CD4-positive, alpha-beta T cell (primary cell): ENCODE measurements at regions not wholly inside any gene's neighbourhood (a gene's known extent, or its start where the extent isn't known, plus 50 kb on each side); places are given as distances from the start of the nearest gene placed in this dataset.
A peak's percentile ranks its signal among the peaks of the same experiment; 100 is the strongest.

Experiments
- ATAC-seq: fragments of 200-7000 bp; cut with Tn5 transposase; one replicate; pipeline ENCODE4 v1.10.0; 2022; ENCODE audit warnings: mild to moderate bottlenecking; ENCODE audit not compliant: poor library complexity
- CTCF ChIA-PET: fragments of 350-600 bp; sonication (Branson Sonifier 250); formaldehyde crosslinking; loops from one replicate; lab custom pipeline; 2021; ENCODE audit warnings: antibody characterized with exemption, inconsistent platforms; lab: Charles Lee
- POLR2A ChIA-PET: fragments of 350-600 bp; sonication (Branson Sonifier 250); formaldehyde crosslinking; loops from one replicate; lab custom pipeline; 2021; ENCODE audit warnings: antibody characterized with exemption, inconsistent platforms; lab: Charles Lee
- DNase-seq, 14 experiments: peaks; one replicate each; pipeline ENCODE4 v3.0.0-alpha.2; 2013 to 2020; ENCODE audit warnings: mixed read lengths in 2 of 14
- H3K27ac ChIP-seq, 2 donors: one replicate each; pipeline versions ENCODE4 v1.5.1 to v1.7.0; 2013; ENCODE audit warnings: low read length in 2 of 2, low read depth in 1 of 2, mild to moderate bottlenecking in 1 of 2
- H3K27me3 ChIP-seq, 2 experiments: 1 replicate in 1 of 2; 2 replicates in 1 of 2; pipeline versions ENCODE4 v1.6.1 to v1.7.0; 2013; ENCODE audit warnings: low read length in 2 of 2, control low read depth in 1 of 2, mild to moderate bottlenecking in 1 of 2, moderate library complexity in 1 of 2; ENCODE audit not compliant: insufficient read depth in 2 of 2, control insufficient read depth in 1 of 2
- H3K36me3 ChIP-seq: one replicate; pipeline ENCODE4 v1.6.1; 2013; ENCODE audit warnings: low read length, control low read depth; ENCODE audit not compliant: insufficient read depth
- H3K4me1 ChIP-seq: one replicate; pipeline ENCODE4 v1.6.1; 2013; ENCODE audit warnings: low read length, control low read depth; ENCODE audit not compliant: insufficient read depth
- H3K4me3 ChIP-seq: one replicate; pipeline ENCODE4 v1.5.1; 2013; ENCODE audit warnings: mild to moderate bottlenecking, low read length, moderate library complexity
- H3K9me3 ChIP-seq, 2 experiments: 1 replicate in 1 of 2; 2 replicates in 1 of 2; pipeline versions ENCODE4 v1.6.1 to v1.7.0; 2013; ENCODE audit warnings: low read length in 2 of 2, mild to moderate bottlenecking in 2 of 2, control low read depth in 1 of 2, moderate library complexity in 1 of 2; ENCODE audit not compliant: control insufficient read depth in 1 of 2, insufficient read depth in 1 of 2
- H3K27ac Mint-ChIP-seq: one replicate; pipeline ENCODE4 v1.8.0; 2020; ENCODE audit warnings: mixed read lengths
- H3K27me3 Mint-ChIP-seq: one replicate; pipeline ENCODE4 v1.8.0; 2021; ENCODE audit warnings: mixed read lengths
- H3K36me3 Mint-ChIP-seq: one replicate; pipeline ENCODE4 v1.8.0; 2021; ENCODE audit warnings: low read depth, mixed read lengths
- H3K4me1 Mint-ChIP-seq: one replicate; pipeline ENCODE4 v1.8.0; 2021; ENCODE audit warnings: low read depth, mixed read lengths
- H3K4me3 Mint-ChIP-seq: one replicate; pipeline ENCODE4 v1.8.0; 2020; ENCODE audit warnings: mild to moderate bottlenecking, mixed read lengths
- H3K9me3 Mint-ChIP-seq: one replicate; pipeline ENCODE4 v1.8.0; 2020; ENCODE audit warnings: mixed read lengths
- intact Hi-C, 2 experiments: fragments of 100-400 bp; cut with DNase I in 1 of 2; cut with micrococcal nuclease in 1 of 2; formaldehyde crosslinking; loops; one replicate each; pipeline versions ENCODE4 v1.15.1 to v1.9.0; 2023 to 2025; cut with DNase I, micrococcal nuclease
- TF ChIP-seq, protein P1 (sequence below): fragments of 200-600 bp; IDR thresholded peaks from one replicate; pipeline ENCODE4 v1.8.0; 2022; ENCODE audit warnings: antibody characterized with exemption, mild to moderate bottlenecking

DNA sequence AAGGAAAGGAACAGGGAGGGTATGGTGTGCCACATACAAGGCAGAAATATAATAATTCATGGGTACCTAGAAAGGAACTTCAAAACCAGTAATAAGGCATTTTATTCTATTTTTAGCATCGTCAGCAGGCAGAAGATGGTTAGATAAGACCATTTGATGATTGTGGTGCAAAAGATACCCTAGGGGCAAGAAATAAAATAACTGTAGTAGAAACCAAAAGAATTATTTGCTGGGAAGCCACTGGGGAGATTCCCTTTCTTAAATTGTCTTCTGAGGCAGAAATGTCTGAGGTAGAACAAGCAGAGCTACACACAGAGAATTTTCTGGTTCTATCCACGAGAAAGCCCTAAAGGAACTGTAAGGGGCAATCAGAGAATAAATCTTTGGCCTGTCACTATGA, 64.3 kb upstream of the PCGF5 start:
- Mint-ChIP-seq H3K4me1 (no peaks in the 10 kb centered on the region), H3K4me3 (no peak overlapping the region), H3K9me3 (no peaks in the 10 kb centered on the region), H3K27ac (no peak overlapping the region), H3K27me3 (no peaks in the 10 kb centered on the region), H3K36me3 (no peaks in the 10 kb centered on the region)
- Histone ChIP-seq H3K9me3 (no peaks in the 10 kb centered on the region), H3K4me1 (peaks cover 3% of the 10 kb centered on the region), H3K27me3 (no peaks in the 10 kb centered on the region), H3K36me3 (no peaks in the 10 kb centered on the region), H3K4me3 (no peak overlapping the region), H3K27ac (no peak overlapping the region)
- POLR2A ChIA-PET = no interaction called here
- no peak for DNase-seq
- no peak for ATAC-seq
- TF ChIP-seq, protein P1, sequence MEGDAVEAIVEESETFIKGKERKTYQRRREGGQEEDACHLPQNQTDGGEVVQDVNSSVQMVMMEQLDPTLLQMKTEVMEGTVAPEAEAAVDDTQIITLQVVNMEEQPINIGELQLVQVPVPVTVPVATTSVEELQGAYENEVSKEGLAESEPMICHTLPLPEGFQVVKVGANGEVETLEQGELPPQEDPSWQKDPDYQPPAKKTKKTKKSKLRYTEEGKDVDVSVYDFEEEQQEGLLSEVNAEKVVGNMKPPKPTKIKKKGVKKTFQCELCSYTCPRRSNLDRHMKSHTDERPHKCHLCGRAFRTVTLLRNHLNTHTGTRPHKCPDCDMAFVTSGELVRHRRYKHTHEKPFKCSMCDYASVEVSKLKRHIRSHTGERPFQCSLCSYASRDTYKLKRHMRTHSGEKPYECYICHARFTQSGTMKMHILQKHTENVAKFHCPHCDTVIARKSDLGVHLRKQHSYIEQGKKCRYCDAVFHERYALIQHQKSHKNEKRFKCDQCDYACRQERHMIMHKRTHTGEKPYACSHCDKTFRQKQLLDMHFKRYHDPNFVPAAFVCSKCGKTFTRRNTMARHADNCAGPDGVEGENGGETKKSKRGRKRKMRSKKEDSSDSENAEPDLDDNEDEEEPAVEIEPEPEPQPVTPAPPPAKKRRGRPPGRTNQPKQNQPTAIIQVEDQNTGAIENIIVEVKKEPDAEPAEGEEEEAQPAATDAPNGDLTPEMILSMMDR = no peak
- intact Hi-C loops = loop anchor here in 1 of 2 experiments (10.0 kb wide), 2 partner anchors 121 to 1451 kb away; partner anchors contain the start of gene KIF20B
- CTCF ChIA-PET = no interaction called here

DNA sequence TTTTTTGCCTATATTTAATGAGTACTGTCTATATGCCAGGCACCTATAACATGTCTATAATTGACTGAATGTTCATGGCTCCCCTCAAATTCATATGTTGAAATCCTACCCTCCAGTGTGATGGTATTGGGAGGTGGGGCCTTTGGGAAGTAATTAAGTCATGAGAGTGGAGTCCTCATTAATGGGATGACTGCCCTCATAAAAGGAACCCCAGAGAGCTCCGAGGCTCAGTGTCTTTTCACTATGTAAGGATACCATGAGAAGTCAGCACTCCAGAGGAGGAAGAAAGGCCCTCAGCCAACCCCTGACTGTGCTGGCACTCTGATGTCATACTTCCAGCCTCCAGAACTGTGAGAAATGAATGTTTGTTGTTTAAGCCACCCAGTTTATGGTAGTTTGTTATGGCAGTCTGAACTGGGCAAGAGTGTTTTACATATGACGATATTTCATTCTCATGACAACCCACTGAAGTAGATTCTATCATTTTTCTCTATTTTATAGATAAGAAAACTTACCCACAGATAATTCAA, 61.1 kb upstream of the PCGF5 start:
- no peak overlapping the region for H3K27ac Mint-ChIP-seq
- CTCF ChIA-PET = no interaction called here
- peaks cover 18% of the 10 kb centered on the region for H3K4me1 ChIP-seq
- H3K27me3 ChIP-seq = no peaks in the 10 kb centered on the region
- no peaks in the 10 kb centered on the region for H3K36me3 ChIP-seq
- TF ChIP-seq, protein P1 = no peak
- ATAC-seq = no peak
- H3K4me1 Mint-ChIP-seq = peaks cover 19% of the 10 kb centered on the region
- H3K4me3 ChIP-seq = no peak overlapping the region
- H3K27me3 Mint-ChIP-seq = no peaks in the 10 kb centered on the region
- no peaks in the 10 kb centered on the region for H3K9me3 Mint-ChIP-seq
- POLR2A ChIA-PET = interaction anchor here (1.1 kb wide), 1 partner anchor 61 kb away, joined by 3 read pairs; the partner anchor contains the start of gene PCGF5
- intact Hi-C loops = loop anchor here in 1 of 2 experiments (10.0 kb wide), 2 partner anchors 125 to 1455 kb away; partner anchors contain the start of gene KIF20B
- H3K9me3 ChIP-seq = no peaks in the 10 kb centered on the region
- H3K4me3 Mint-ChIP-seq = no peak overlapping the region
- DNase-seq = no peak
- H3K36me3 Mint-ChIP-seq = peaks cover 18% of the 10 kb centered on the region
- no peak overlapping the region for H3K27ac ChIP-seq

DNA sequence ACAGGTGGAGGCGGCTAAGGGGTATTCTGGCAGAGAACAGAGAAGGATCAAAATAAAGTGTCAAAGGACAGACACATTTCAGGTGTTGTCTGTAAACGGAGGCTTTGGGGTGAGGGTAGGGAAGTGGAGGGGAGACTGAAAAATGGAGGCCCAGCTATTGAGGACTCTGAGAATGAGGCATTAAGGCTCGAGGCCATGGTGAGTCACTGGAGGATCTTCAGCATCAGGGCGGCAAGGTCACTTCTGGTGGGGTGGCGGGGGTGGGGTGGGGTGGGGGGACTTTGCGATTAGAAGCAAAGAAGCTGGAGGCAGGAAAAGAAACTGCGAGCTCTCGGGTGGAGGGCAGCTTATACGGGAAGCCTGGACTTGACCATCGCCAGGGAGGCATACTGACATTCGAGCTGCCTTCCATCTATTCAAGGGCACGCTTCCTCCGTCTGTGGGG, 58.4 kb upstream of the PCGF5 start:
- peak in 7 of 14 experiments; percentile 5 to 59 (median 10) for DNase-seq
- peak overlapping the region; percentile 82 for H3K4me3 ChIP-seq
- H3K9me3 ChIP-seq = no peaks in the 10 kb centered on the region
- no peaks in the 10 kb centered on the region for H3K9me3 Mint-ChIP-seq
- H3K27ac Mint-ChIP-seq = peak overlapping the region; percentile 89
- TF ChIP-seq, protein P1 = no peak
- intact Hi-C loops = loop anchor here (2.0 to 10.0 kb wide), 7 partner anchors 39 to 1685 kb away; partner anchors contain the start of genes BTAF1 (in 1 of the 2), EXOC6 (in 1 of the 2), HECTD2 (in 1 of the 2) and PCGF5 (in 1 of the 2)
- H3K36me3 Mint-ChIP-seq = peaks cover 18% of the 10 kb centered on the region
- H3K27me3 Mint-ChIP-seq = no peaks in the 10 kb centered on the region
- H3K4me3 Mint-ChIP-seq = peak overlapping the region; percentile 94
- no peak for ATAC-seq
- peaks cover 43% of the 10 kb centered on the region for H3K4me1 Mint-ChIP-seq
- CTCF ChIA-PET = interaction anchor here (1.5 to 2.6 kb wide), 2 partner anchors 59 to 89 kb away, joined by 4 to 16 read pairs; partner anchors contain the start of gene PCGF5
- H3K4me1 ChIP-seq = peaks cover 19% of the 10 kb centered on the region
- POLR2A ChIA-PET = interaction anchor here (0.6 to 4.5 kb wide), 26 partner anchors 10 to 1748 kb away, joined by 3 to 63 read pairs (median 4); partner anchors contain the start of genes BTAF1, EXOC6, FGFBP3 and IFIT5
- H3K27ac ChIP-seq = peak overlapping the region; percentile 57 to 72
- H3K27me3 ChIP-seq = no peaks in the 10 kb centered on the region
- no peaks in the 10 kb centered on the region for H3K36me3 ChIP-seq
